Colon (tissue), 2 donors: ENCODE measurements at regions not wholly inside any gene's neighbourhood (a gene's known extent, or its start where the extent isn't known, plus 50 kb on each side); places are given as distances from the start of the nearest gene placed in this dataset.
"Not testable (repeated sequence)": the region's sequence is repeated elsewhere in the genome, so short reads cannot be mapped to it uniquely, and the experiment has no call there.

Source experiments
- FAIRE-seq: peaks from 2 replicates; lab custom pipeline; 2012; peaks lifted over from hg19 to GRCh38; lab: Jason Lieb, UNC
- donor health status: control.
- donor health status: control.

DNA sequence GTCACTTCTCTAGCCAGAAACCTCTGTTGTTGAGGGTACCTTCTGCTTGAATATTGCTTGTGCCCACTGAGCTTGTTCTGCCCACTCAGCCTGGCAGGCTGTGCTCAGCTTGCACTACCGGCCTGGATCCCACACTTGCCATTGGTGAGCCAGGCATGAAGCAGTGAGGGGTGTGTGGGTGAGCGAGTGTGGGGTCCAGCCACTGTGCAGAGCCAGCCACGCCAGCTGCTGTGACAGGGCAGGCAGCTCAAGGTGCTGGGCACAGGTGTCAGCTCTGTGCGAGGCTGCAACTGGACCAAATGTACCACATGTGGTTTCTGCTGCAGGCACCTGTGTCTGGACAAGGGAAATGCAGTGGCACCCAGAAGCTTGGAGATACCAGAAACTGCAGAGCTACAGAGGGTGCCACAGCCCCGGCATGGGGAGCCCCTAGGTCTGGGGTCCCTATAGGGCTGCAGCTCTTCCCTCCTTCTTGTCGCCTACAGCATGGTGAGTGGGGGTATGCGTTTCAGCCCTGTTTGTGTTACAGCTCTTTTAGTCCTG lies 305.1 kb upstream of the RIOK2 start:
- no peak for FAIRE-seq

DNA sequence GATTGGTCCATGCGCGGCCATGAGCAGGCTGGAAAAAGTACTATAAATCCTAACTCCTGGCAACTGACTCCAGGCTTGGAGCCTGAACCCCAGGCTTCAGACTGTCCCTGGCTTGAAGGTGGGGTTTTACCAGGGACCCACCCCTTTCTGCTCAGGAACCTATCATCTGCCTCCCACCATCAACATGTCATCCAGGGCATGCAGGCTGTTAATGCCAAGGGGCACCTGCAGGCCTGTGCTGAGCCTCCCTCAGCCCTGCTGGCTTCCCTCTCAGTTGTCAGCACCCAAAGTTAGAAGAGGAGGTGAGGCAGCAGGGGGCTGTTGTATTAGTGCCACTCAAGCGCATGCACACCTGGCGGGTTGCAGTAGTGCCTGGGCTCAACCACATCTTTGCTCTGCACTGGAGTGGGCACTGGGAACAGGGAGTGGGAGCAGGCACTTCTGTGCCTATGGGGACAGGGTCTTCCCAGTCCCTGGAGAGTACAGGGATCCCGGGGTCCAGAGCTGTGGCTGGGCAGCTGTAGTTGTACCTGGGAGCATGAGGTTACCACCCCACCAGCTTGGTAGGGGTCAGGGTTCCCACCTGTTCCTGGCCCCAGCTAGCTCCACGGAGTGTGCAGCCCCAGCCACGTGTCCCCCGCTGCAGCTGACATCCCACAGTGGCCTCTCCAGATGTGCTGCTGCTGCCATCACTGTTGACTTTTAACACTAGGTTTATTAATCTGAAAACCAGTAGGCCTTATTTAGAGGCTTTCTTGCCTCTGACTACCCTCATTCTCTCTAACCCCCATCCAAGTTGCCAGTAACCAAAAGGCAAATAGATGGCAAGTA lies 306.2 kb upstream of the RIOK2 start:
- FAIRE-seq, result no peak

DNA sequence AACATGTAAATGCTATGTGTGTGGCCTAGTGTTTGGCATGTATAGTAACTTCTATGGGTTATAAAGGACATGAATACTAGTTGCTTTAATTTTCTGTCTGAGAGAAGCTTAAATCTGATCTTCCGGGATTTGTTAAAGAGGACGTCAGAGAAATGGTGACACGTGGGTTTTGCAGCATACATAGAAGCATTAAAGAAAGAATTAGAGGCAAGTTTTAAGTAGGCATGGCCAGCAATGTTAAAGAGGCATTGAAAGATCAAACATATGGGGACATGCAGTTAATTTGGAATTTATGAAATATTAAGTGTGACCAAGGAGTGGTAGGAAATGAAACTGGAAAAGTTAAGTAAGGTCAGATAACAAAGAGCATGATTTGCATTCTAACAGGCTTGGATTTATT lies 311.4 kb upstream of the RIOK2 start:
- no peak for FAIRE-seq

DNA sequence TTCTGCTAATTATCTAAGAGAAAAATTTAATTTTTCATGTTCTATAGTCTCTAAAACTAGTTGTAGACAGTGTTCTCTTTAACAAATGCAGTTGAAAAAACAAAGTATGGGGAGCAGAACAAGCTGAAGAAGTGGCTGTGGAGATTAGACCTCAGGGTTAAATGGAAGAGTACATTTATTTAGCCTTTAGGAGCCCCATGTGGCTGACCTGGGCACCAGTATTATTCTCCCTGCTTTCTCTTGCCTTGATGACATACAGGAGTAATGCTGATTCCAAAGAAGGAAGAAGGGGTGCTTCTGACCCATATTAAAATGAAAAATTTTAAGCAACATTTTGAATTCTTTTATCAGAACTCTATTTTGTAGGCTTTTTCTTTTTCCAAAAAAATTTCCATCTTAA lies 312.3 kb upstream of the RIOK2 start:
- no peak for FAIRE-seq

DNA sequence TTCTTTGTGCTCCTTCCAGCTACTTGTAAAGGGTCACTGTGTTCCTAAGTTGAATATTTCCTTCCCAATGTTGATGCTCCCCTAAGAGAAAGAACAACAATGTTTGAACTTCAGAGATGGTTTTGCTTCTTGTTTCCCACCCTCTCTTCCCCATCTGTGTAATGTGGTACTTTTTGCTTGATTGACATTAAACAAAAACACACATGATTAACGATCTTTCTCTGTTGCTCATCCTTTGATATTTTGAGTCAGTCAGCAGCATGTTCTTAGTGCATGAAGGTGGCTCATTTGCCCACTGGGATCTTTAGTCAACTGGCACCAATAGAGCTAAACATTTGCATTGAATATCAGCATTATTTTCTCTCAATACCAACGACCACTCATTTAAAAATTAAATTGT lies 313.0 kb upstream of the RIOK2 start:
- FAIRE-seq, result no peak

DNA sequence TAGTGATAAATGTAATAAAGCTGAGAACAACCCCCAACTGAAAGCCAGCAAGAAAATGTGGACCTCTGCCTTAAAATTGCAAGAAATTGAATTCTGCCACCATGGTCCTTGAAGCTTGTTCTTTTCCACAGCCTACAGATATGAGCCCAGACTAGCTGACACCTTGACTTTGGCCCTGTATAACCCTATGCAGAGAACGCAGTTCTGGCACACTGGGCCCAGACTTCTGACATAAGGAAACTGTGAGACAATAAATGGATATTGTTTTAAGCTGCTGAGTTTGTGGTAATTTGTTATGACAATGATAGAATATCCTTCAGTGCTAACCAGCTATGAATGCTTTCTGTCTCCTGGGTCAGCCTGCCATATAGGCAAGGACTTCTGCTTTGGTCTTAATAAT lies 315.6 kb upstream of the RIOK2 start:
- no peak for FAIRE-seq

DNA sequence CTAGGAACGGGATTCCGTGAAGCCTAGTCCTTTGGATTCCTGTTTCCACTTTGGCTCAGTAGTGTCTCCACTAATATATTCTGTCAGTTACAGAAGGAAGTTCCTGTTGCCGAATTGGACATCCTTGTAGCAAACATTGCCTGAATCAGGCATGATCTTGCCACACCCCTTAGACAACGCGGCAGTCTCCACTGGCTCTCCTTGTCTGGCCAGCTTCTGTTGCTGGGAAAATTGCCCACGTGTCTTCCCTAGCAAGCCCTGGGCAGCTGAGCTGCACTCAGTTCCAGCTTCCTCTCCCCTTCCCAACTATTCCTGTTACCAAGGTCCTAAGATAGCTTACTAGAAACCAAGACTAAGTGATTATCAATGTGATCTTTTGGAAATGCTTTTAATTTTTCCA lies 316.6 kb upstream of the RIOK2 start:
- no peak for FAIRE-seq

DNA sequence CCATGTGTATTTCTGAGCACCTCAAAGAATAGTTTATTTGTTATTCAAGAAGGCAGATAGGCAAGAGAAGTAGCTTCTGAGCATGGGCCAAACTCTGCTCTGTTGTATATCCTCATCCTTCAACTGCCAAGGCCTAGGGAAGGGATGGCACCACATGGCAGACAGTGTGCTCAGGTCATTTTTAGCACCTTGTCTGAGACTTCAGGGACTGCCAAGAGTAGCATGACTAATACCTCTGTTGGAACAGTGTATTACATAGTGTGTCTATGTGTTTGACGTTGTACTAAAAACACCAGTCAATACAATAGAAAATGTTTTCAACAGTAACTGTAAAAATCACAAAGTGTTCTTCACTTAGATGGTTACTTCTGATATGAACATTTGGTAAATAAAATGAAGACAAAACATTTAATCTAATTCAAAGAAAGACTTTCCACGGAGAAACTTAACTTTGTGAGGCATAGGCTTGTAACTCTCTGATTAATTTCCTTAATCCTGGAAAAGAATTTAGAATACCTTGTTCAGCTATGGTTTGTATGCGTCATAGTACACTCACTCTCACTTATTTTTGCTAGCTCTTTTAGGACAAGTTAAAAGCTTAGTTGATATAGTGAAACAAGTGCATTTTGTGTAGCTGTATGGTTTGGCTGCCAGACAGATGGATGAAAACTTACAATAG lies 318.4 kb upstream of the RIOK2 start:
- no peak for FAIRE-seq

DNA sequence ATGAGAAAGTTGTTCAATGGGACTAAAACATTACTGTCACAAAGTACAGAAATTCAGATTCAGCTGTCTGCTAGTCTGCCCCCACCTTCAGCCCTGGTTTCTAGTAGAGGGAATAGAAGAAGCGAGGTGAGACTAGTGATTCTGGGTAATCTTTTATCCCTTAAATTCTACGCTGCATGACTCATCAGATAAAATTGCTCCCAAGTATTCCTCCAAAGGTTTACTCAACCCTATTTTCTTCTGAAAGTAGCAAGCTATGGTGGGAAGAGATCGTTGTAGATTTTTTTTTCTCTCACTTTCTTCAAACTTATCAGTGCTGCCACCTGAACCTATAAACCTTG lies 318.9 kb upstream of the RIOK2 start:
- no peak for FAIRE-seq

DNA sequence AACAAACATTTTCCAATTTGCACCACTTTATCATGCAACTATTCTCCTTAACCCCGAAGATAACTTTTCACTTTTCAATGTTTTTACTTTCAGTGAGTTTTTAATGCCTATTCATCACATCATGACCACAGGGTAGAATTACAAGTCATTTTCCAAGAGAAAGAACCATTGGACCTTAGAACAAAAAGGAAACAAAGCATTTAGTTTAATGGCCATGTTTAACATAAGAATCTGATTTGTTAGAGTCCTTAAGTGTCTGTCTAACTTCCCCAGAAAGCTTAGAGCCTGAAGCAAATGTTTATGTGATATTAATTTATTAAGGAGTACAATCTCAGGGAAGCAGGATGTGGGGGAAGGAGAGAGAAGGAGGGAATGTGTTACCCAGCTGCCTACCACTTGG lies 325.8 kb upstream of the RIOK2 start:
- FAIRE-seq, result no peak

DNA sequence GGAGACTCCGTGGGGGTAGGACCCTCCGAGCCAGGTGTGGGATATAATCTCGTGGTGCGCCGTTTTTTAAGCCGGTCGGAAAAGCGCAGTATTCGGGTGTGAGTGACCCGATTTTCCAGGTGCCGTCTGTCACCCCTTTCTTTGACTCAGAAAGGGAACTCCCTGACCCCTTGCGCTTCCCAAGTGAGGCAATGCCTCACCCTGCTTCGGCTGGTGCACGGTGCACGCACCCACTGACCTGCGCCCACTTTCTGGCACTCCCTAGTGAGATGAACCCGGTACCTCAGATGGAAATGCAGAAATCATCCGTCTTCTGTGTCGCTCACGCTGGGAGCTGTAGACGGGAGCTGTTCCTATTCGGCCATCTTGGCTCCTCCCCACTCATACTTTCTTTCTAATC lies 336.5 kb upstream of the RIOK2 start:
- FAIRE-seq, result not testable (repeated sequence)

DNA sequence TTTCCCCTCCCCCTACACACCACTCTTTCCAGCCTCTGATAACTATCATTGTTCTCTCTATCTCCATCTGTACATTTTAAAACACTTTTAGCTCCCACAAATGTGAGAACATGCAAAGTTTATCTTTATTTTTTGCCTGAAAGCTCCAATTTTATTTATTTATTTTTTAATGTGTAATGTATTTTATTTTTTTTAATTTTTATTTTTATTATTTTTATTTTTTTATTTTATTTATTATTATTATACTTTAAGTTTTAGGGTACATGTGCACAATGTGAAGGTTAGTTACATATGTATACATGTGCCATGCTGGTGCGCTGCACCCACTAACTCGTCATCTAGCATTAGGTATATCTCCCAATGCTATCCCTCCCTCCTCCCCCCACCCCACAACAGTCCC lies 340.3 kb upstream of the RIOK2 start:
- FAIRE-seq, result not testable (repeated sequence)

DNA sequence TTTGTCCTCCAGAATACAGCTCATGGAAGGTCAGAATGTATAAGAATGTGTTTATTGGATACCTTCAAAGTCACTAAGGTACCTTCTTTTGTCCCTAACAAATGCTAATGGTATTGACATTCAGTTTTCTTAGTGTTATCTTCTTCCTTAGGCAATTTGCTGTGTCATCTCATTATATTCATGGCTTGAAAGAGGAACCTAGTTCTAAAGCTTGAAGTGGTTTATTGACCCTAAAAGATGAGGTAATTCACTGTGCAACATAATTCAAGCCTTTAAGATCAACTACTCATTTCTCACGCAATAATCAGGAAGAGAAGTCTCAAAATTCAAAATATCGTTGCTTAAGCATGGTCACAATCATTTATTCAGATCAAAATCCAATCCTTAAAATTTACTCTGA lies 342.7 kb upstream of the RIOK2 start:
- FAIRE-seq, result no peak

DNA sequence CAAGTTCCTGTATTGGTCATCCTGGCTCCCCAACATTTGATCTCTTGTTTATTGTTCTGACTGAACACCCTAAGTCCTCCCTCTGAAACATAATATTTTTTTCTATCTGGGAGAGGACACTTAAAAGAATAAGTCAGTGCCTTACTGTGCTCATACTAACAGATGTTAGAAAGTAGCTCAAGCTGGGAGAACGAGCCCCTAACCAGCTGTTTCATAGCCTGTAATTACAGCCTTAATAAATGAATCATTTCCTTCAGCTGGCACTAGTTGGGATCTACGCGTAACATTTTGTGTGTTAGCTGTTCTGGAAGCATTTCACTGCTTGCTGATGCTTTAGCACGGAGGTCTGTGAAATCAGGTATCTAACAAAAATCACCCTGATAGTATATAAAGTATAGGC lies 345.9 kb upstream of the RIOK2 start:
- no peak for FAIRE-seq

DNA sequence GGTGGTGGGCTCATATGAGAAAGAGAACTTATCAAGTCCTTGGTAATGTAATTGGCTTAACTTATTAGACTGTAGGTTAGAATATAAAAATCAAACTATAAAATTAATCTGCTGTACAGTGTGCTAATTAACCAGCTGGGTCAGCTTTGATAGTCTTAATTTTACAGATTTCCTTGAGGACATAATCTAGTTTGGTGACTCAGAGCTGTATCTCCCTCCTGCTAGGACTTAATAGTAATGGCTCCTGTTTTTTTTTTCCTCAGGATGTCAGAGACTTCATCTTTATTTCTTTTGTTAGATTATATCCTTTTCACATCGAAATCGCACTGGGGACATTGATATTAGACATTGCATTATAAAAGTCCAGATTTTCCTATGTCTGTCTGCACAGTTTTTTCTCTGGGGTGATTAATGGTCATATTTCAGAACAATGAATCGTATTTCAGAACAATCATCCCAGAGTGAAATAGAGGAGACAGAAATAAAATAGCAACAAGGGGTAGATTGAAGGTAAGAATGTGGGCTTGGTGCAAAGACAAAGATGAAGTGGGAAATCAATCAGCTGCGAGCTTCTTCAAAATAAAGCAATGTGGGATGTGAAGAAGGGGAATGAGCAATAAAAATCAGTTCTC lies 346.4 kb upstream of the RIOK2 start:
- FAIRE-seq, result no peak

DNA sequence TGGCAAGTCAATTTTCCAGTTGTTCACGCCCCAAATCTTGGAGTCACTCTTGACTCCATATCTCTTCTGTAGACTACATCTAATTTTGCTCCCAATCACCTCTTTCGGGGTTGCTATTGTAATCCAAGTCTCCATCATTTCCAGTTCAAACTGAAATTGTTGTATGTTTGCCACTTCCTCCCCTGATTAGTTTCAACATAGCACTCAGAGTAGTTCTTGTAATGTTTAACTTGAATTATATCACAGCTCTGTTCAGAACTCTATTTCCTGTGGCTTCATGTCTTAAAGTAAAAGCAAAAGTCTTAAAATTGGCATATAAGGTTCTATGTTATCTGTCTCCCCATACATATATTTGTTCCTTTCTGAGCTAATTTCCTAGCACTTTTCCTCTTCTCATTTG lies 348.5 kb upstream of the RIOK2 start:
- no peak for FAIRE-seq

DNA sequence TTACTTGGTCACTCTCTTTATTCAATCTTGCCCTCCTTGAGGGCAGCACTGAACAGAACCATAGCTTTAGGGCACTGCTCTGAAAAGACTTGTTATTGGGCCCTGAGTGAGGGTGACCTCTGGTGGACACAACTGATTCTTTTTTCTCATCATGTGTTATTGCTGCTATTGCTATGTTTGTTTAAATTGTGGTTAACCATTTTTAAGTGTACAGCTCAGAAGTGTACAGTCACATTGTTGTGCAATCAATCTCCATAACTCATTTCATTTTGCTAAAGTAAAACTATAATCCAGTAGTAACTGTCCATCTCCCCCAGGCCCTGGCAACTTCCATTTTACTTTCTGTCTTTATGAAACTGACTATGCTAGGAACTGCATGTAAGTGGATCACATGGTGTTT lies 351.1 kb upstream of the RIOK2 start:
- no peak for FAIRE-seq

DNA sequence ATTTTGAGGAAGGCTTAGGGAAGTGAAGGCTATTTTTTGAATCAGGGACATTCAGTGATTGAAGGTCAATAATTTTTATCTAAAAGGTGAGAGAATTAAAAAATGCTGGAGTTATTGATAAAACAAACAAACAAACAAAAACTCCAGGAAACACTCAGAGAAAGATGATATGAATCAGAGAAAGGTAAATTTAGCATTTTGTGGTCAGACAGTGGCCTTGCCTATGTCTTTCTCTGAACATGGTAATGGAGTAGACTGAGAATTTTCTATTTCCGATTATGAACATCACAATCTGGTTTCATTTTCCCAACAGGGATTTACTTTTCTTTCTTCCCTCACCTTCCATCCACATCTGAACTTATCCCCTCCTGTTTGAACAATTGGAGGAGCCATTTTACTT lies 353.6 kb upstream of the RIOK2 start:
- FAIRE-seq, result no peak

DNA sequence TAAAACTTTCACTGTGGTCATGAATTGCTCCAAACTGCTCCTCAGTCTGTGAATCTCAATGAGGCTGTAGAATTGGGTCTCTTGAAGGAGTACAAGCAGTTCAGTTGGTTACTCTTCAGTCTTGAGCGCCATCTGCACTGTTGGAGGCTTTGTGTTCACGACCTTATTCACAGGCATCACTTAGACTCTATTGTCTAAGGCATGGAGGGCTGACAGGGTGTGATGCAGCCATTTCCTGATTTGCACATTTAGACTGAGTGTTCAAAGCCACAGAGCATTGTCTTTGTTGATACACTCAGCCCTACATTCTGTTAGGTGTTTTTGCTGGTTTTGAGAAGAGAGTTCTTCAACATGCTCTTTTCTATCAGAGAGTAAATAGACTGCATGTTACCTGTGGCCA lies 355.9 kb upstream of the RIOK2 start:
- FAIRE-seq, result no peak

DNA sequence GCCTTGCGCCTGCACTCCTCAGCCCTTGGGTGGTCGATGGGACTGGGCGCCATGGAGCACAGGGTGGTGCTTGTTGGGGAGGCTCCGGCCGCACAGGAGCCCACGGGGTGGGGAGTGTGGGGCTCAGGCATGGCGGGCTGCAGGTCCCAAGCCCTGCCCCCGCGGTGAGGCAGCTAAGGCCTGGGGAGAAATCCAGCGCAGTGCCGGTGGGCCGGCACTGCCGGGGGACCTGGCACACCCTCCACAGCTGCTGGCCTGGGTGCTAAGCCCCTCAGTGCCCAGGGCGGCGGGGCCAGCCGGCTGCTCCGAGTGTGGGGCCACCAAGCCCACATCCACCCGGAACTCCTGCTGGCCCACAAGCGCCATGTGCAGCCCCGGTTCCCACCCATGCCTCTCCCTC lies 358.8 kb upstream of the RIOK2 start:
- no peak for FAIRE-seq

DNA sequence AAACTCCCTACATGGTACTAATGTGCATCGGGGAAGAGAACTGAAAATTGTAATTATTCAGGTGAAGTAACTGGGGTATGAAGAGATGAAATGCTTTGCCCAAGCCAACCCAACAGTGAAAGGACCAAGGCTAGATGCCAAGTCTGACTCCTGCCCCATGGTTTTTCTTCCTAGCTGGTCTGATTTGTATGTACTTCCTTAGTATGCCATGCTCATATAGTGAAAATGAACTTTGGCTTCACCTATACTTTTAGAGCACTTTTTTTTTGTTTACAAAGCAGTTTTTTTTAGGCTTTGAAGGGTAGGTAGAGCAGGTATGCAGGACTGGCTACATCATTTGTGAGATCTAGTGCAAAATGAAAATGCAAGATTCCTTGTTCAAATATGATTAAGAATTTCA lies 359.4 kb upstream of the RIOK2 start:
- no peak for FAIRE-seq

DNA sequence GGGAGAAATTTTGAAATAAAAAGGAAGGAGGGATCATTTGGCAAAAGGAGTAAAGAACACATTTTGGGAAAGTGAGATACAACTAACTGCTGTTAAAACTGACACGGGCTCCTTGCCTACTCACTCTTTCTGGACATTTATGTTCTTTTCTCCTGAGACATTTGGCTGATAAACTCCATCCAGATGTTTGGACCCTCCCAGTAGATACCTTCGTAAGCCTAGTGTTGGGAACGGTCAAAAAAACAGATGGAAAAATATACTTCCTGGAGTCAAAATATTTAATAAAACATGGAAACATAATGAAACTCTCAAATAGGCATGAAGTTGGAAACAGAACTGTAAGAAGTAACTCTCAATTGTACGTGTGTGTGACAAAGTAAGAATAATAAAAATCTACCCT lies 360.1 kb upstream of the RIOK2 start:
- FAIRE-seq, result no peak

DNA sequence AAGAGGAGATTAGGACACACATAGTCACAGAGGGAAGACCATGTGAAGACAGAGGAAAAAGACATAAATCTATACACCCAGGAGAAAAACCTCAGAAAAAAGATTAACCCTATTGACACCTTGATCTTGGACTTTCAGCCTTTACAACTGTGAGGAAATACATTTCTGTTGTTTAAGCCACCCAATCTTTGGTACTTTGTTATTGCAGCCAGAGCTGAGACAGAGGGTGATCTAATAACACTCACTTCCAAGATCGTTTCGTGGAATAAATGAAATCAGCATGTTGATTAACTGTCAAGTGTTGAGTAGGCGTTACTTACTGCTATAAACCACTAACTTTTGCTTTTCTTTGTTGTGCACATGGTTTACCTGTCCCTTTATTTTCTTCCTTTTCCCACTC lies 361.2 kb upstream of the RIOK2 start:
- no peak for FAIRE-seq
